ENCODE measurements at regions not wholly inside any gene's neighbourhood (a gene's known extent, or its start where the extent isn't known, plus 50 kb on each side); places are given as distances from the start of the nearest gene placed in this dataset.

- Histone ChIP-seq H3K18ac (ENCODE audit: low read depth, low read length) (no peak overlapping the region), H3K9ac (ENCODE audit: low read depth, low read length) (no peak overlapping the region), H4K8ac (ENCODE audit: low read depth in 2 of 2, low read length in 2 of 2) (no peak overlapping the region), H3K4ac (ENCODE audit: low read depth, low read length) (no peak overlapping the region), H4K20me1 (ENCODE audit: insufficient read depth, low read length) (no peaks in the 10 kb centered on the region), H3K56ac (ENCODE audit: extremely low read depth, insufficient read depth, low read length) (no peak overlapping the region), H3K27me3 (ENCODE audit: control insufficient read depth, insufficient read depth, low read length) (peaks cover 4% of the 10 kb centered on the region; the same call in 1 of the 2 replicates), H3K14ac (replicated peaks; ENCODE audit: low read depth, low read length) (no peak overlapping the region), H2AFZ (replicated peaks; ENCODE audit: low read length, poor library complexity) (no peak overlapping the region), H4K91ac (ENCODE audit: insufficient read depth, low read depth, low read length) (no peak overlapping the region), H2BK5ac (ENCODE audit: low read depth, low read length, poor library complexity, severe bottlenecking) (no peak overlapping the region), H2BK20ac (ENCODE audit: low read depth, low read length) (no peak overlapping the region), H3K9me1 (ENCODE audit: insufficient read depth, low read length) (no peaks in the 10 kb centered on the region), H2BK15ac (ENCODE audit: low read depth, low read length) (no peak overlapping the region), H3K4me3 (ENCODE audit: insufficient read depth, low read depth, low read length) (no peak overlapping the region), H3K4me2 (ENCODE audit: low read depth, low read length) (no peak overlapping the region), H3K36me3 (ENCODE audit: control insufficient read depth, insufficient read depth, low read length) (no peaks in the 10 kb centered on the region), H3K27ac (ENCODE audit: insufficient read depth, low read length) (no peak overlapping the region), H2BK120ac (ENCODE audit: low read depth, low read length) (no peak overlapping the region), H2AK5ac (ENCODE audit: low read depth, low read length) (no peak overlapping the region), H4K5ac (ENCODE audit: low read depth, low read length) (no peak overlapping the region), H2AK9ac (replicated peaks; ENCODE audit: low read depth, low read length, poor library complexity) (no peak overlapping the region), H3K4me1 (ENCODE audit: control insufficient read depth, insufficient read depth, low read length) (no peaks in the 10 kb centered on the region), H3K9me3 (ENCODE audit: control insufficient read depth, insufficient read depth, low read length) (no peaks in the 10 kb centered on the region), H3K79me1 (ENCODE audit: low read depth in 1 of 2, low read length in 2 of 2) (no peaks in the 10 kb centered on the region), H3K23ac (ENCODE audit: low read depth, low read length) (no peak overlapping the region)
- in situ Hi-C loops (cut with MboI; ENCODE audit: low sequenced_read_pairs) (no loop called here), intact Hi-C loops (cut with micrococcal nuclease) (no loop called here), dilution Hi-C loops (cut with HindIII; ENCODE audit: low sequenced_read_pairs, unreplicated experiment) (no loop called here)
- whole genome bisulfite sequencing, 2 experiments (ENCODE audit: extremely low coverage in 2 of 2, insufficient read length in 1 of 2): no CpG with 5 or more reads among the region's 1 CpG
- CTCF ChIA-PET: no interaction called here
- TF ChIP-seq CEBPB (IDR thresholded peaks at IDR 0.05; ENCODE audit: low read depth, low read length): no peak
- no peak for TF ChIP-seq RCOR1 (IDR thresholded peaks at IDR 0.05; ENCODE audit: insufficient replicate concordance, low read length)
- TF ChIP-seq SMC3 (IDR thresholded peaks at IDR 0.05; ENCODE audit: low read depth, low read length): no peak
- TF ChIP-seq CHD1 (IDR thresholded peaks at IDR 0.05; ENCODE audit: low read depth, low read length): no peak
- no peak for TF ChIP-seq BHLHE40 (IDR thresholded peaks at IDR 0.05; ENCODE audit: low read depth, low read length)
- TF ChIP-seq RFX5 (IDR thresholded peaks at IDR 0.05; ENCODE audit: low read depth, low read length): no peak
- TF ChIP-seq MXI1 (IDR thresholded peaks at IDR 0.05; ENCODE audit: borderline replicate concordance, low read depth, low read length): no peak
- no peak for TF ChIP-seq POLR2A (IDR thresholded peaks at IDR 0.05; ENCODE audit: low read depth, low read length)
- no peak for TF ChIP-seq FOS (IDR thresholded peaks at IDR 0.05; ENCODE audit: low read depth, low read length)
- TF ChIP-seq USF2 (IDR thresholded peaks at IDR 0.05; ENCODE audit: low read depth, low read length): no peak
- TF ChIP-seq MAZ (IDR thresholded peaks at IDR 0.05; ENCODE audit: borderline replicate concordance, low read depth, low read length): no peak
- TF ChIP-seq MAFK (IDR thresholded peaks at IDR 0.05; ENCODE audit: low read depth, low read length): no peak
- TF ChIP-seq ELK1 (IDR thresholded peaks at IDR 0.05; ENCODE audit: borderline replicate concordance, low read depth, low read length): no peak
- BruUV-seq (replicated peaks): no TSS peak
- no peak for DNase-seq
- no peak for ATAC-seq (ENCODE audit: low read depth)
- POLR2A ChIA-PET (ENCODE audit: unreplicated experiment): no interaction called here
These were observed 193.3 kb upstream of the CCND2 start for GRCh38 chr12:4080213-4080612.

Data from IMR-90 (cell line).